ENCODE measurements at regions not wholly inside any gene's neighbourhood (a gene's known extent, or its start where the extent isn't known, plus 50 kb on each side); places are given as distances from the start of the nearest gene placed in this dataset.

DNA sequence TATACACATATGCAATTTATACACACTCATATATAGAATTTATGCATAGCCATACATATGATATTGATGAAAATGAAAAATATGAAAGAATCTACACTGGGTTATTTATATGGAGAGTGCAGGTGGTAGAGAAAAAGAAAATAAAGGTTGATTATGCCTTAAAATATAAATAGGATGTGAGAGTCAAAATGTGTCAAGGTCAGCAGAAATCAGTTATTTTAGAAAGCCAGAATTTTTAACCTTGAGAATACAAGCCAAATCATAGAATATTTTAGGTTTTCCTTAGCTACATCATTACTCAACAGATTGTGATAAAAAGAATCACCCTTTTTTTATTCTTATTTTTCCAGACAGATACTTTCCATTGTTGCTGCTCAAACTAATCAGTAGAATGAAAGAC lies 146.2 kb downstream of the SLC6A15 start:
- Histone ChIP-seq H3K9me2 (ENCODE audit: low read depth, low read length) (no peaks in the 10 kb centered on the region), H3F3A (ENCODE audit: insufficient read depth, low read length) (no peaks in the 10 kb centered on the region), H3K9me3 (ENCODE audit: low read length) (no peaks in the 10 kb centered on the region), H2AFZ (ENCODE audit: low read length) (no peak overlapping the region), H4K20me1 (ENCODE audit: insufficient read depth, low read length) (no peaks in the 10 kb centered on the region), H3K4me2 (ENCODE audit: low read length) (no peak overlapping the region), H3K36me3 (ENCODE audit: insufficient read depth, low read length) (no peaks in the 10 kb centered on the region), H3K79me2 (ENCODE audit: insufficient read depth, low read length) (no peaks in the 10 kb centered on the region), H3K9ac (ENCODE audit: low read length) (no peak overlapping the region), H3K4me3 (ENCODE audit: low read depth, low read length, poor library complexity, severe bottlenecking) (no peak overlapping the region), H3K27ac (ENCODE audit: low read depth, low read length, poor library complexity, severe bottlenecking) (no peak overlapping the region), H3K4me1 (ENCODE audit: insufficient read depth, low read length, severe bottlenecking) (no peaks in the 10 kb centered on the region), H3K27me3 (ENCODE audit: insufficient read depth, low read length) (no peaks in the 10 kb centered on the region)
- TF ChIP-seq EZH2 (IDR thresholded peaks at IDR 0.05; ENCODE audit: borderline replicate concordance, low read length), result no peak
- TF ChIP-seq, protein P1, sequence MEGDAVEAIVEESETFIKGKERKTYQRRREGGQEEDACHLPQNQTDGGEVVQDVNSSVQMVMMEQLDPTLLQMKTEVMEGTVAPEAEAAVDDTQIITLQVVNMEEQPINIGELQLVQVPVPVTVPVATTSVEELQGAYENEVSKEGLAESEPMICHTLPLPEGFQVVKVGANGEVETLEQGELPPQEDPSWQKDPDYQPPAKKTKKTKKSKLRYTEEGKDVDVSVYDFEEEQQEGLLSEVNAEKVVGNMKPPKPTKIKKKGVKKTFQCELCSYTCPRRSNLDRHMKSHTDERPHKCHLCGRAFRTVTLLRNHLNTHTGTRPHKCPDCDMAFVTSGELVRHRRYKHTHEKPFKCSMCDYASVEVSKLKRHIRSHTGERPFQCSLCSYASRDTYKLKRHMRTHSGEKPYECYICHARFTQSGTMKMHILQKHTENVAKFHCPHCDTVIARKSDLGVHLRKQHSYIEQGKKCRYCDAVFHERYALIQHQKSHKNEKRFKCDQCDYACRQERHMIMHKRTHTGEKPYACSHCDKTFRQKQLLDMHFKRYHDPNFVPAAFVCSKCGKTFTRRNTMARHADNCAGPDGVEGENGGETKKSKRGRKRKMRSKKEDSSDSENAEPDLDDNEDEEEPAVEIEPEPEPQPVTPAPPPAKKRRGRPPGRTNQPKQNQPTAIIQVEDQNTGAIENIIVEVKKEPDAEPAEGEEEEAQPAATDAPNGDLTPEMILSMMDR (IDR thresholded peaks at IDR 0.05; ENCODE audit: low read length), result no peak

DNA sequence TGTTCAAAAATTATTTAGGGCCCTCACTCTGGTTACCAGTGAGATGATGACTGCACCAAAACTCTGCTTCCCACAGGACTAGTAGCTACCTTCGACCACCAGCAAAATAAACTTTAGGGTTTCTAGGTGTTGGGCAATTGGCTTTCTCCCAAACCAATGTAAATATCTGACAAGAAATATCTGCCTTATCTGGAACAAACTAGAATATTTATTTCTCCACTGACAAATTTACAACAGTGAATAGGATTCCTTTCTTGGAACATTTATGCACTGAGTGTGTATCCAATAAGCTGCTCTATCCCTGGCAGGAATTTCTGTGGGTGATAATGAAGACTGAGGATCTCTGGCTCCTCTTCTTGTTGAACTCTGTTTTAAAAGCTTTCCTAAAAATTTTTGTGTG lies 148.6 kb downstream of the SLC6A15 start:
- H3K9me3 ChIP-seq (ENCODE audit: low read length), result no peaks in the 10 kb centered on the region
- TF ChIP-seq, protein P1 (IDR thresholded peaks at IDR 0.05; ENCODE audit: low read length), result no peak
- TF ChIP-seq EZH2 (IDR thresholded peaks at IDR 0.05; ENCODE audit: borderline replicate concordance, low read length), result no peak
- no peaks in the 10 kb centered on the region for H3K9me2 ChIP-seq (ENCODE audit: low read depth, low read length)
- H3K4me2 ChIP-seq (ENCODE audit: low read length), result no peak overlapping the region
- no peaks in the 10 kb centered on the region for H3K36me3 ChIP-seq (ENCODE audit: insufficient read depth, low read length)
- H4K20me1 ChIP-seq (ENCODE audit: insufficient read depth, low read length), result no peaks in the 10 kb centered on the region
- no peaks in the 10 kb centered on the region for H3F3A ChIP-seq (ENCODE audit: insufficient read depth, low read length)
- H3K4me1 ChIP-seq (ENCODE audit: insufficient read depth, low read length, severe bottlenecking), result no peaks in the 10 kb centered on the region
- H3K27me3 ChIP-seq (ENCODE audit: insufficient read depth, low read length), result no peaks in the 10 kb centered on the region
- no peaks in the 10 kb centered on the region for H3K79me2 ChIP-seq (ENCODE audit: insufficient read depth, low read length)
- H3K27ac ChIP-seq (ENCODE audit: low read depth, low read length, poor library complexity, severe bottlenecking), result no peak overlapping the region
- no peak overlapping the region for H3K4me3 ChIP-seq (ENCODE audit: low read depth, low read length, poor library complexity, severe bottlenecking)
- H2AFZ ChIP-seq (ENCODE audit: low read length), result no peak overlapping the region
- no peak overlapping the region for H3K9ac ChIP-seq (ENCODE audit: low read length)

DNA sequence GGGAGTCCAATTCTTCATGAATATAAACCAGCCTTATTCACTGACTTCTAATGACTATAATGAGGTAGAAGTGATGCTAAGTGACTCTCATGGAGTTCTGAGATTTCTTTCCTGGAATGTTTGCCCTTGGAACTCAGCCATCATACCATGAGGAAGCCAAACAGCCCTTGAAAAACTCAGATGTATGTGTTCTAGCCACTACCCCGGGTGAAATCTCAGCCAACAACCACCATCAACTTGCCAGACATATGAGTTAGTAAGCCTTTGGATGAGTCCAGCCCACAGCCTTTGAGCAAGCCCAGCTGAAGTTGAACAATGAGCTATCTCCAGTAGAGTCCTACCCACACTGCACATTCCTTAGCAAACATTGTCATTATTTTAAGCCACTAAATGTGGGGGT lies 149.5 kb downstream of the SLC6A15 start:
- no peak for TF ChIP-seq EZH2 (IDR thresholded peaks at IDR 0.05; ENCODE audit: borderline replicate concordance, low read length)
- TF ChIP-seq, protein P1 (IDR thresholded peaks at IDR 0.05; ENCODE audit: low read length), result no peak
- Histone ChIP-seq H3K9ac (ENCODE audit: low read length) (no peak overlapping the region), H3K9me2 (ENCODE audit: low read depth, low read length) (no peaks in the 10 kb centered on the region), H3K4me2 (ENCODE audit: low read length) (no peak overlapping the region), H2AFZ (ENCODE audit: low read length) (no peak overlapping the region), H3K4me3 (ENCODE audit: low read depth, low read length, poor library complexity, severe bottlenecking) (no peak overlapping the region), H3K36me3 (ENCODE audit: insufficient read depth, low read length) (no peaks in the 10 kb centered on the region), H3F3A (ENCODE audit: insufficient read depth, low read length) (no peaks in the 10 kb centered on the region), H3K9me3 (ENCODE audit: low read length) (no peaks in the 10 kb centered on the region), H3K27me3 (ENCODE audit: insufficient read depth, low read length) (no peaks in the 10 kb centered on the region), H3K4me1 (ENCODE audit: insufficient read depth, low read length, severe bottlenecking) (no peaks in the 10 kb centered on the region), H3K27ac (ENCODE audit: low read depth, low read length, poor library complexity, severe bottlenecking) (no peak overlapping the region), H4K20me1 (ENCODE audit: insufficient read depth, low read length) (no peaks in the 10 kb centered on the region), H3K79me2 (ENCODE audit: insufficient read depth, low read length) (no peaks in the 10 kb centered on the region)
